GM18502 (cell line): ENCODE measurements at regions not wholly inside any gene's neighbourhood (a gene's known extent, or its start where the extent isn't known, plus 50 kb on each side); places are given as distances from the start of the nearest gene placed in this dataset.

Experiments used
- ATAC-seq: cut with Tn5 transposase; IDR thresholded peaks from one replicate; pipeline ENCODE4 v1.9.1; 2021; ENCODE audit warnings: mild to moderate bottlenecking; ENCODE audit not compliant: unreplicated experiment, poor library complexity

DNA sequence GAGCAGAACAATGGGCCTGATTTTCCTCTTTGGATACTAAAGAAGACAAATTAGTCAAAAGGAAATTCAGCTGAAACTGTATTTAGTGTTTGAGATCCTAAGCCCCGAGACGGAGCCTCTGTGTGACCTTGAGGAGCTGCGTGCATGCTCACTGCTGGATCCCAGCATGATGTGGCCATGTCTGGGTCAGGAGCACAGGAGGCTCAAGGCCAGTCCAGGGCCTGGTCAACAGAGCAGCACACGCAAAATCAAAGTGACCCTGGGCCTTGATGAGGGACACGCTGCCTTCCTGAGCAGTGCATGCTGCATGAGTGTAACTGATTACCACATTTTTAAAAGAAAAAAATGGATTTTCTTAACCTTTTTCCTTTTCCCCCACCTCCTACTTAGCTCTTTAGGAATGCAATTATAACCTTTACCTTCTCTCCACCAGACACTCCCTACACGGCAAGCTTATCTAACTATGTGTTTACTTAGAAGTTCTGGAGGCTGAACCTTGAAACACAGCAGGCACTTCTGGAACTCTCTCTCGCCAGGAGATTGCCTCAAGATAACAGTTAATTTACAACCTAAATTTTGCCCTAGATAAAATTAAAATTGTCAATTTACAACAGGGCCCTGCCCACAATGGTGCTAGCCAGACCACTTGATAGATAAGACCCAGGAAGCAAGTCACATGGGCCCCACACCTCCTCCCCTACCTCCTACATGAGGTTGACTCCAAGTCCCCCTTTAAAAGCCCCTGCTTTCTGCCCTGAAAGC is 144.6 kb downstream of the LRIG2 start:
- ATAC-seq: no peak

DNA sequence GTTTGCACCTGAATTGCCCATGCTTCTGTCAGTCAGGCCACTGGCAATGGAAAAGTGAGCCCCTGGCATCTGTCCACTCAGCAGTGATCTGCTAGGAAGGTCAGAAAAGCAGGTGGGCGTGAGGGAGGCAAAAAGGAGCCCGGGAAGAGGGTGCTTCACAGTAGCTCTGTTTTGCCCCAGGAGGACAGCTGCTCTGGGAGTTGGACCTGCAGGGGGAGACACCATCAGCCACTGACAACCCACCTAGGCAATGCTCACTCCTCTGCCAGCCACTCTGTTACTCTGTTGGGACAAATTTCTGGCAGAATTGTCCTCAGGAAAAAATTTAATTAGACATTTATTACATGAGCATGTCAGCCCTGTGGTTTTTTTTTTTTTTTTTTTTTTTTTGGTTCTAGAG is 146.4 kb downstream of the LRIG2 start:
- ATAC-seq: no peak

DNA sequence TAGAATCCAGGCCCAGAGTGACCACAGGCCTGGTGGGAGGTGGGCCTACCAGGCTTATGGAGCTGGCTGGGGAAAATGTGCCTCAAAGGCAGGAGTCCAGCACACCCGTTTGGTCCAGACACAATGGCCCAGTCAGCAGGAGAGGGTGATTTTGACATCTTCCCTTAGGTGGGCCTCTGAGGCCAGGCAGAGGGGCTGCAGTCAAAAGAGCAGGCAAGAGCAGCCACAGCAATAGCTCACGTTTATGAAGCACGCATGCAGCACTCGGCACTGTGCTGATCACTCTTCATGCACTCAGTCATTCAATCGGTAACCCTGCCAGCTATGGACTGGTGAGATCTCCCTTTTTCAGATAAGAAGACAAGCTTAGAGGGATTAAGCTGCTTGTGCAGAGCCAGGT is 146.8 kb downstream of the LRIG2 start:
- ATAC-seq: no peak

- no peak for ATAC-seq
Observed at GRCh38 chr1:113223040-113223439, 150.0 kb downstream of the LRIG2 start.

DNA sequence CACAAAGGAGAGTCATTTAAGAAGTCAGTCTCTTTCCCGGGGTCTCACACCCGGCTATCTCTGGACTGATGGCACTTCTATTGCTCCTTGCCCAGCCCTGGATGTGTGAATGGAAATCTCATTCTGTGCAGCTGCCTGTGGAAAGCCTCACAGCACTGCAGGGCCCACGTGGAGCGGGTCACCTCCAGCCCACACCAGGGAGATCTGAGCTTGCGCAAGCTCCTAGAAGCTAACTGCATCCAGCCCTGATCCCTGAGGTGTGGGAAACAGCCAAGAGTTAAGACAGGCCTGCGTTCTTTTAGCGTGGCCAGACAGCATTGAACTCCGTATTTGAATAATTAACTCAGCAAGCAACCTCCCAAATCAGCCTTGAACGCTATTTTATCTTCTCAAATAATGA is 150.5 kb downstream of the LRIG2 start:
- no peak for ATAC-seq

GRCh38 chr1:113226148-113226547 is 153.2 kb downstream of the LRIG2 start:
- peak; percentile 69 for ATAC-seq

DNA sequence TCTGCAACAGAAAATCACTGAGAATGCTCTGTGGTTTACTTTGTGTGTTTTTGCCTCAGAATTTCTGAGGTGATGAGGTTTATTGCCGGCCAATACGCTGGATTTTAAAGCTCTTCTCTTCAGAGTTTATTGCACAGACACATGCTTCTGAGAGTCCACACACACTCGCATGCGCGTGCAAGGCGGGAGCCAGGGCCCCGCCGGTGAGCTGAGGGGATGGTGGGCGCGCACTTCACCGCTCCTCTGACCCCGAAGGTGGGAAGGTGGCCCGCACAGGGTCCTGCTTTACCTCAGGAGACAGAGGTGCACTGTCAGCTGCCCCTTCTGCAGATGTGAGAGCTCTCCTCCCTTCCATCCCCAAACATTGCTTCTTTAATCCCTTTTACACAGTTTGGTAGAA is 158.4 kb upstream of the MAGI3 start:
- no peak for ATAC-seq

GRCh38 chr1:113233441-113233840 is 156.9 kb upstream of the MAGI3 start:
- no peak for ATAC-seq

DNA sequence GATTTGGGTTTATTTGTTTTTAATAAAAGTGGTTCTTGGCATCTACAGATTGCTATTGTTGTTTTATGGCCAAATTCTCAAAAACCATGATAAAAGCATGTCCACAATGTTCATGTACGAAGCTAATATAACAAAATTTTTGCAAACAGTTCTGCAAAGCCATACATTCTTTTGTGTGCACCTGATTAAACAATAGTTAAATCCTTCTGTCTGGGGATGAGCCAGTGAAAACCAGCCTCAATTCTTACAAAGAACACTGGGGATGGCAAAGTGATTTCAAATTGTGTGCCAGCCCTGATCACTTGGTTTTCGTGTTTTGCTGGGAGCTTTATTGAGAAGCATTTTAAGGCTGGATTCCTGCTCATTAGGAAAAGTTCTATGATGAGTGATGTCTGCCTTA is 149.1 kb upstream of the MAGI3 start:
- no peak for ATAC-seq

DNA sequence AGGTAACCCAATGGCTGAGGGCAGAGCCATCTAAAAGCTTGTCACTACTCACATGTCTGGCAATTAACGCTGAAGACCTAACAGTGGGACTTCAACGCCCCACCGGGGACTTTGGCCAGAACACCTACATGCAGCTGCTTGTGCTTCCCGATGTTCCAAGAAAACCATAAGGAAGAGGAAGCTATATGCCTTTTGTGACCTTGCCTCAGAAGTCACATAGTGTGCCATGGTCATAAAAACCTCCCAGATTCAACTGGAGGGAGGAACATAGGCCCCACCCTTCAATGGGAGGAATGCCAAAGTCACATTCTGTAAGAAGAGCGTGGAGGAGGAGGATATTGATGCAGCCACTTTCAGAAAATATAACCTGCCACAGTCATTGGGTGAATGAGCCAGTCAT is 147.8 kb upstream of the MAGI3 start:
- no peak for ATAC-seq

DNA sequence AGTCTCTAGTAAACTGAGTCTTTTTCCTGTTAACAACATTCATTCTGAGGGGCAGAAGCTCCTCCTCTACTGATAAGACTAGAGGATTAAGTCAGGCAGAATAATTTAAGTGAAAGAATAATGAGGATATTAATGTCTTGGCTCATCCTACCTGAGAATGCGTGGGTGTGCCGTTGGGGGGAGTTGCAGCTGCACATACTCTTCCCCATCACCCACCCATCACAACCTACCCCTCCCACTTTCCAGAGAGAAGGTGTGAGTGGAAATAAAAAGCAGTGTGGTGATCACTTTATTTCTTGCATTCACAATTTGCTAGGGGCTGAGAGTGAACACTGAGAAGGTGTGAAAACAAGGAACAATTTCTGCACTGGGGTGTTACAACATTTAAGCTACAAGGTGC is 146.8 kb upstream of the MAGI3 start:
- no peak for ATAC-seq

GRCh38 chr1:113244112-113244820 is 146.0 kb upstream of the MAGI3 start:
- no peak for ATAC-seq

- ATAC-seq: no peak
Observed at GRCh38 chr1:113245252-113245651, 145.1 kb upstream of the MAGI3 start.

- ATAC-seq: no peak
Observed at GRCh38 chr1:113246929-113247328, 143.4 kb upstream of the MAGI3 start.

- ATAC-seq: no peak
Observed at GRCh38 chr1:113247355-113247754, 143.0 kb upstream of the MAGI3 start.

GRCh38 chr1:113247782-113248181 is 142.5 kb upstream of the MAGI3 start:
- ATAC-seq: no peak

GRCh38 chr1:113248494-113248893 is 141.8 kb upstream of the MAGI3 start:
- no peak for ATAC-seq

DNA sequence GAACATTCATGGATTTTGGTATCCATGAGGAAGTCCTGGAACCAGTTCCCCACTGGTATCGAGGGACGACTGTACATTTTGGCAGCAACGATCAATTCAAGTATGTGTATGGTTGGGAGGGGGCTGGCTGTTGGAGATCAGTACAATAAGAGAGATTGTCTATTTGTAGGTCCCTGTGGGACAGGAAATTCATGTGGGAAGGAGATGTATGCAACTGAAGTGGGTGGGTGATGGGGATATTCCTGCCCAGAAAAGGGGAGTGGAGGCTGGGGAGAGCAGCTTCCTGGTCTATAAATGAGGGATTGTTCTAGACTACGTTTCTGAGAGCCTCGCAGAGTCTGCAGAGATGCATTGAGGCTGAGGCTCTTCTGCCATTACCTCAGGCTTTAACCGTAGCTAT is 140.2 kb upstream of the MAGI3 start:
- no peak for ATAC-seq

- ATAC-seq: no peak
Observed at GRCh38 chr1:113252166-113252565, 138.1 kb upstream of the MAGI3 start.

- ATAC-seq: no peak
Observed at GRCh38 chr1:113253187-113253586, 137.1 kb upstream of the MAGI3 start.

DNA sequence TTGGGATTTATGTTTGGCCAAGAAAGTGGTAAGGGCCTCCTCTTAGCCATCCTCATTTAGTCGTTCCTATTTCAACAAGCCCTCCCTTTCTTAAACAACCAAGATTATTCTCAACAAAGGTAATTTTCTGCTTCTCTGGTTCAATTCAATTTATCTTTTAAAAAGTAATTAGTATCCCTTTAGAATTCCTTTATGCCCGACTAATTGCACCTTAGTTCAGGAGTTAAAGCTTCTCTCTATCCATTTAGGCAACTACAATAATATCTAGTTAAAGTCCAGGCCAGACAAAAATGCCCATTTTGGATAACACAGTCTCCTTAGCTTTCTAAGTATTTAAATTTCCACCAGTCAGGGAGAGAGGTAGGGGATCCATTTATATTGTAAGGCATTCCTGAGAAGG is 136.7 kb upstream of the MAGI3 start:
- ATAC-seq: no peak
